SK-N-SH treated with all-trans-retinoic acid at 6 μM for 48 hours (cell line): ENCODE measurements at regions not wholly inside any gene's neighbourhood (a gene's known extent, or its start where the extent isn't known, plus 50 kb on each side); places are given as distances from the start of the nearest gene placed in this dataset.
A peak's percentile ranks its signal among the peaks of the same experiment; 100 is the strongest.

Experiments
- ATAC-seq: fragments of 200-7000 bp; cut with Tn5 transposase; 3 replicates; pipeline ENCODE4 v1.9.1; 2020; ENCODE audit warnings: mild to moderate bottlenecking, moderate library complexity
- ARNTL ChIP-seq: fragments of 450-650 bp; formaldehyde crosslinking; IDR thresholded peaks from 2 replicates; pipeline ENCODE4 v1.5.0; 2020; ENCODE audit warnings: low read depth, mild to moderate bottlenecking, moderate library complexity, borderline replicate concordance
- BACH2 ChIP-seq: fragments of 250-450 bp; sonication (Bioruptor Pico); IDR thresholded peaks from 2 replicates; pipeline ENCODE4 v1.9.0; 2021; ENCODE audit warnings: mild to moderate bottlenecking, borderline replicate concordance
- CSDC2 ChIP-seq: fragments of 250-450 bp; sonication (Bioruptor Pico); IDR thresholded peaks from 2 replicates; pipeline ENCODE4 v1.5.0; 2020; ENCODE audit warnings: mild to moderate bottlenecking, moderate library complexity
- ESRRG ChIP-seq: fragments of 250-450 bp; sonication (Bioruptor Pico); IDR thresholded peaks from 2 replicates; pipeline ENCODE4 v1.6.1; 2021; ENCODE audit warnings: mild to moderate bottlenecking
- ISL1 ChIP-seq: fragments of 250-450 bp; sonication (Bioruptor Pico); IDR thresholded peaks from 2 replicates; pipeline ENCODE4 v2.1.2; 2022; ENCODE audit warnings: mild to moderate bottlenecking, moderate library complexity
- OSR1 ChIP-seq: fragments of 250-450 bp; sonication (Bioruptor Pico); IDR thresholded peaks from 2 replicates; pipeline ENCODE4 v1.8.0; 2022; ENCODE audit warnings: moderate library complexity, mild to moderate bottlenecking, inconsistent platforms
- PPARA ChIP-seq: fragments of 250-450 bp; sonication (Bioruptor Pico); IDR thresholded peaks from 2 replicates; pipeline ENCODE4 v1.5.0; 2020; ENCODE audit warnings: mild to moderate bottlenecking, borderline replicate concordance
- SNAI2 ChIP-seq: fragments of 250-450 bp; sonication (Bioruptor Pico); IDR thresholded peaks from 2 replicates; pipeline ENCODE4 v1.5.0; 2020; ENCODE audit warnings: mild to moderate bottlenecking, moderate library complexity
- TCF4 ChIP-seq: fragments of 250-450 bp; sonication (Bioruptor Pico); IDR thresholded peaks from 2 replicates; pipeline ENCODE4 v1.8.0; 2021; ENCODE audit warnings: mild to moderate bottlenecking, moderate library complexity, borderline replicate concordance
- ZC3H10 ChIP-seq: fragments of 250-450 bp; sonication (Bioruptor Pico); IDR thresholded peaks from 2 replicates; pipeline ENCODE4 v1.5.1; 2021; ENCODE audit warnings: mild to moderate bottlenecking, moderate library complexity
- ZFP3 ChIP-seq: fragments of 250-450 bp; sonication (Bioruptor Pico); IDR thresholded peaks from 2 replicates; pipeline ENCODE4 v1.5.0; 2020; ENCODE audit warnings: mild to moderate bottlenecking, moderate library complexity
- ZFP30 ChIP-seq: fragments of 450-650 bp; formaldehyde crosslinking; IDR thresholded peaks from 2 replicates; pipeline ENCODE4 v1.5.0; 2022; ENCODE audit warnings: mild to moderate bottlenecking, moderate library complexity
- ZNF565 ChIP-seq: fragments of 450-650 bp; formaldehyde crosslinking; conservative IDR thresholded peaks from 2 replicates; pipeline ENCODE4 v1.5.0; 2020; ENCODE audit warnings: low read depth, mild to moderate bottlenecking, moderate library complexity
- ZNF70 ChIP-seq: fragments of 450-650 bp; formaldehyde crosslinking; IDR thresholded peaks from 2 replicates; pipeline ENCODE4 v1.5.0; 2020; ENCODE audit warnings: mild to moderate bottlenecking, moderate library complexity
- ZNF8 ChIP-seq: fragments of 450-650 bp; formaldehyde crosslinking; IDR thresholded peaks from 2 replicates; pipeline ENCODE4 v1.5.0; 2020; ENCODE audit warnings: mild to moderate bottlenecking, moderate library complexity
- TF ChIP-seq, protein P1 (sequence below): fragments of 250-450 bp; sonication (Bioruptor Pico); IDR thresholded peaks from 2 replicates; pipeline ENCODE4 v1.5.1; 2020; ENCODE audit warnings: low read depth, mild to moderate bottlenecking, moderate library complexity
- TF ChIP-seq, protein P2 (sequence below): fragments of 250-450 bp; sonication (Bioruptor Pico); IDR thresholded peaks from 2 replicates; pipeline ENCODE4 v1.8.0; 2020; ENCODE audit warnings: mild to moderate bottlenecking, moderate library complexity, borderline replicate concordance
- TF ChIP-seq, protein P3 (sequence below): fragments of 250-450 bp; sonication (Bioruptor Pico); IDR thresholded peaks from 2 replicates; pipeline ENCODE4 v1.5.0; 2020; ENCODE audit warnings: mild to moderate bottlenecking, moderate library complexity
- TF ChIP-seq, protein P4 (sequence below): fragments of 250-450 bp; sonication (Bioruptor Pico); IDR thresholded peaks from 2 replicates; pipeline ENCODE4 v1.5.1; 2021; ENCODE audit warnings: mild to moderate bottlenecking, moderate library complexity

DNA sequence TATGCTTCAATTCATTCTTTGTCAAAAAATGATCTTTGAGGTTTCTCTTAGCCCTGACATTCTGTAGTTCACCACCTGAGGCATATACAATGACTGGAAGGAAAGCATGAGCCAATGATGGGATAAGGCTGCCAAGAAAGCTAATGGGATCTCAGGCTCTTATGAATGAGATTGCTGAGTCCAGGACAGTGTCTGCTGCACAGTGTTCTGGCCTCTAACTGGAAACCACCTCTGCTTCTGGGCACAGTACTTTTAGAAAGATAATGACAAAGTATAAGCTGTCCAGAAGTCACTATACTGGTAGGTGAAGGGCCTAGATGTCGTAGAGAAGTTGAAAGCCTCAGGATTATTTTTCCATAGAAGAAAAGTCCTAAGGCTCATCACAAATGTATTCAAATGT, 69.1 kb upstream of the PAPPA start:
- ATAC-seq, result no peak
- TF ChIP-seq ARNTL (no peak), PPARA (no peak), ISL1 (CRISPR knock-in tag) (no peak), CSDC2 (no peak), ZFP30 (no peak), ZNF565 (CRISPR knock-in tag) (no peak), ZFP3 (CRISPR knock-in tag) (no peak), SNAI2 (CRISPR knock-in tag) (no peak), BACH2 (CRISPR knock-in tag) (no peak)
- TF ChIP-seq, protein P1, sequence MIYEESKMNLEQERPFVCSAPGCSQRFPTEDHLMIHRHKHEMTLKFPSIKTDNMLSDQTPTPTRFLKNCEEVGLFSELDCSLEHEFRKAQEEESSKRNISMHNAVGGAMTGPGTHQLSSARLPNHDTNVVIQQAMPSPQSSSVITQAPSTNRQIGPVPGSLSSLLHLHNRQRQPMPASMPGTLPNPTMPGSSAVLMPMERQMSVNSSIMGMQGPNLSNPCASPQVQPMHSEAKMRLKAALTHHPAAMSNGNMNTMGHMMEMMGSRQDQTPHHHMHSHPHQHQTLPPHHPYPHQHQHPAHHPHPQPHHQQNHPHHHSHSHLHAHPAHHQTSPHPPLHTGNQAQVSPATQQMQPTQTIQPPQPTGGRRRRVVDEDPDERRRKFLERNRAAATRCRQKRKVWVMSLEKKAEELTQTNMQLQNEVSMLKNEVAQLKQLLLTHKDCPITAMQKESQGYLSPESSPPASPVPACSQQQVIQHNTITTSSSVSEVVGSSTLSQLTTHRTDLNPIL (CRISPR knock-in tag), result no peak
- TF ChIP-seq, protein P2, sequence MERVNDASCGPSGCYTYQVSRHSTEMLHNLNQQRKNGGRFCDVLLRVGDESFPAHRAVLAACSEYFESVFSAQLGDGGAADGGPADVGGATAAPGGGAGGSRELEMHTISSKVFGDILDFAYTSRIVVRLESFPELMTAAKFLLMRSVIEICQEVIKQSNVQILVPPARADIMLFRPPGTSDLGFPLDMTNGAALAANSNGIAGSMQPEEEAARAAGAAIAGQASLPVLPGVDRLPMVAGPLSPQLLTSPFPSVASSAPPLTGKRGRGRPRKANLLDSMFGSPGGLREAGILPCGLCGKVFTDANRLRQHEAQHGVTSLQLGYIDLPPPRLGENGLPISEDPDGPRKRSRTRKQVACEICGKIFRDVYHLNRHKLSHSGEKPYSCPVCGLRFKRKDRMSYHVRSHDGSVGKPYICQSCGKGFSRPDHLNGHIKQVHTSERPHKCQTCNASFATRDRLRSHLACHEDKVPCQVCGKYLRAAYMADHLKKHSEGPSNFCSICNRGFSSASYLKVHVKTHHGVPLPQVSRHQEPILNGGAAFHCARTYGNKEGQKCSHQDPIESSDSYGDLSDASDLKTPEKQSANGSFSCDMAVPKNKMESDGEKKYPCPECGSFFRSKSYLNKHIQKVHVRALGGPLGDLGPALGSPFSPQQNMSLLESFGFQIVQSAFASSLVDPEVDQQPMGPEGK (CRISPR knock-in tag), result no peak
- TF ChIP-seq, protein P3, sequence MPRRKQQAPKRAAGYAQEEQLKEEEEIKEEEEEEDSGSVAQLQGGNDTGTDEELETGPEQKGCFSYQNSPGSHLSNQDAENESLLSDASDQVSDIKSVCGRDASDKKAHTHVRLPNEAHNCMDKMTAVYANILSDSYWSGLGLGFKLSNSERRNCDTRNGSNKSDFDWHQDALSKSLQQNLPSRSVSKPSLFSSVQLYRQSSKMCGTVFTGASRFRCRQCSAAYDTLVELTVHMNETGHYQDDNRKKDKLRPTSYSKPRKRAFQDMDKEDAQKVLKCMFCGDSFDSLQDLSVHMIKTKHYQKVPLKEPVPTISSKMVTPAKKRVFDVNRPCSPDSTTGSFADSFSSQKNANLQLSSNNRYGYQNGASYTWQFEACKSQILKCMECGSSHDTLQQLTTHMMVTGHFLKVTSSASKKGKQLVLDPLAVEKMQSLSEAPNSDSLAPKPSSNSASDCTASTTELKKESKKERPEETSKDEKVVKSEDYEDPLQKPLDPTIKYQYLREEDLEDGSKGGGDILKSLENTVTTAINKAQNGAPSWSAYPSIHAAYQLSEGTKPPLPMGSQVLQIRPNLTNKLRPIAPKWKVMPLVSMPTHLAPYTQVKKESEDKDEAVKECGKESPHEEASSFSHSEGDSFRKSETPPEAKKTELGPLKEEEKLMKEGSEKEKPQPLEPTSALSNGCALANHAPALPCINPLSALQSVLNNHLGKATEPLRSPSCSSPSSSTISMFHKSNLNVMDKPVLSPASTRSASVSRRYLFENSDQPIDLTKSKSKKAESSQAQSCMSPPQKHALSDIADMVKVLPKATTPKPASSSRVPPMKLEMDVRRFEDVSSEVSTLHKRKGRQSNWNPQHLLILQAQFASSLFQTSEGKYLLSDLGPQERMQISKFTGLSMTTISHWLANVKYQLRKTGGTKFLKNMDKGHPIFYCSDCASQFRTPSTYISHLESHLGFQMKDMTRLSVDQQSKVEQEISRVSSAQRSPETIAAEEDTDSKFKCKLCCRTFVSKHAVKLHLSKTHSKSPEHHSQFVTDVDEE, result no peak
- TF ChIP-seq, all 23 proteins: peak for 0

DNA sequence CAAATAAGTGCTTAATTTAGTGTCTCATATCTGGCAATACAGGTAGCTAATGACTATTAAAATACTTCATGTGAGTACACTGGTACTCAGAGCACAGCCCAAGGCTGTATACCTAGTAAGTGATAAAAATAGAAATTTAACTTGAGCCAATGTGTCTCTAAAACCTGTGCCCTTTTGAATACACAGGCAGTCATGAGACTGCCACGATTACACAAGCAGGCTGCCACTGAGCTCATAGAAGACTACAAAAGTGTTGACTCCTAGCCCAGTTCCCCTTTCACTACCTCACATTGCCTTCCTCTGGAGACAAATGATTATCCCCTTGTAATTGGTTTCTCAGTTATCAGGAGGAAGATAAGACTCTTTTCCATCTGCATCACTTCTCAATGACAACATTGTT, 66.3 kb upstream of the PAPPA start:
- TF ChIP-seq ISL1 (CRISPR knock-in tag), result peak; percentile 58; the same call in 1 of the 2 replicates
- TF ChIP-seq ZFP3 (CRISPR knock-in tag), result no peak
- no peak for ATAC-seq

DNA sequence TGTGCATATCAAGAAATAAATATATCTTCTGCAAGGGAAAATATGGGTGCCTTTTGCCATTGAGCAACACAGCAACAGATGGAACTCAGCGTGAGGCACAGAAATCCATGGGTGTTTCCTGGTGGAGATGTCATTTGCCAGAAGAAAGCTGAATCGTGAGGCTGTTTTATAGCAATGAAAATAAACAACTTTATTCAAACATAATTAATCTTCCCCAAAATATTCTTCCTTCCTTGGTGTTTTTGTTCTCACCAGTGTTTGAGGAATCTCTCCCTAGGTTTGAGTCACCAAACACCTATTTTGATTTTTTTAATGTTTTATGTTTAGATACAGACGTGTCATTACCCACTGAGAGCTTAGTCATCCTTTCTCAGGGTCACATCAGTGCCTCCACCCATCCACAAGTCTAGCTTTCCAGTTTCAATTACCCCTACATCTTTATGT, 65.8 kb upstream of the PAPPA start:
- TF ChIP-seq ZNF70 (CRISPR knock-in tag), result no peak
- TF ChIP-seq ISL1 (CRISPR knock-in tag), result no peak
- no peak for TF ChIP-seq TCF4 (CRISPR knock-in tag)
- TF ChIP-seq, protein P2 (CRISPR knock-in tag), result no peak
- no peak for TF ChIP-seq ZNF8 (CRISPR knock-in tag)
- TF ChIP-seq, protein P3, result no peak
- TF ChIP-seq ZFP3 (CRISPR knock-in tag), result no peak
- TF ChIP-seq PPARA, result no peak
- TF ChIP-seq, protein P4, sequence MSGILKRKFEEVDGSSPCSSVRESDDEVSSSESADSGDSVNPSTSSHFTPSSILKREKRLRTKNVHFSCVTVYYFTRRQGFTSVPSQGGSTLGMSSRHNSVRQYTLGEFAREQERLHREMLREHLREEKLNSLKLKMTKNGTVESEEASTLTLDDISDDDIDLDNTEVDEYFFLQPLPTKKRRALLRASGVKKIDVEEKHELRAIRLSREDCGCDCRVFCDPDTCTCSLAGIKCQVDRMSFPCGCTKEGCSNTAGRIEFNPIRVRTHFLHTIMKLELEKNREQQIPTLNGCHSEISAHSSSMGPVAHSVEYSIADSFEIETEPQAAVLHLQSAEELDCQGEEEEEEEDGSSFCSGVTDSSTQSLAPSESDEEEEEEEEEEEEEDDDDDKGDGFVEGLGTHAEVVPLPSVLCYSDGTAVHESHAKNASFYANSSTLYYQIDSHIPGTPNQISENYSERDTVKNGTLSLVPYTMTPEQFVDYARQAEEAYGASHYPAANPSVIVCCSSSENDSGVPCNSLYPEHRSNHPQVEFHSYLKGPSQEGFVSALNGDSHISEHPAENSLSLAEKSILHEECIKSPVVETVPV (CRISPR knock-in tag), result no peak
- no peak for TF ChIP-seq ARNTL
- TF ChIP-seq ESRRG (CRISPR knock-in tag), result no peak
- TF ChIP-seq OSR1 (CRISPR knock-in tag), result no peak
- TF ChIP-seq CSDC2, result no peak
- no peak for TF ChIP-seq ZC3H10
- no peak for TF ChIP-seq BACH2 (CRISPR knock-in tag)
- no peak for ATAC-seq
